Activated CD8-positive, alpha-beta T cell treated with anti-CD3 and anti-CD28 coated beads for 36 hours (primary cell): ENCODE measurements at regions not wholly inside any gene's neighbourhood (a gene's known extent, or its start where the extent isn't known, plus 50 kb on each side); places are given as distances from the start of the nearest gene placed in this dataset.

Source experiments
- ATAC-seq: fragments of 200-7000 bp; cut with Tn5 transposase; one replicate; pipeline ENCODE4 v1.10.0; 2021; ENCODE audit warnings: mild to moderate bottlenecking, moderate library complexity
- CTCF ChIA-PET: fragments of 350-600 bp; sonication (Branson Sonifier 250); formaldehyde crosslinking; loops from one replicate; lab custom pipeline; 2021; ENCODE audit warnings: antibody characterized with exemption; lab: Charles Lee
- POLR2A ChIA-PET: fragments of 350-600 bp; sonication (Branson Sonifier 250); formaldehyde crosslinking; loops from one replicate; lab custom pipeline; 2021; ENCODE audit warnings: antibody characterized with exemption; lab: Charles Lee
- DNase-seq: peaks from one replicate; pipeline ENCODE4 v3.0.0-alpha.2; 2020
- H3K27ac Mint-ChIP-seq: one replicate; pipeline ENCODE4 v1.8.0; 2021; ENCODE audit warnings: mild to moderate bottlenecking, mixed read lengths
- H3K27me3 Mint-ChIP-seq: one replicate; pipeline ENCODE4 v1.8.0; 2021; ENCODE audit warnings: mixed read lengths
- H3K36me3 Mint-ChIP-seq: one replicate; pipeline ENCODE4 v1.8.0; 2021; ENCODE audit warnings: low read depth, mixed read lengths
- H3K4me1 Mint-ChIP-seq: one replicate; pipeline ENCODE4 v1.8.0; 2021; ENCODE audit warnings: low read depth, mixed read lengths
- H3K4me3 Mint-ChIP-seq: one replicate; pipeline ENCODE4 v1.8.0; 2021; ENCODE audit warnings: mild to moderate bottlenecking, moderate library complexity, mixed read lengths
- H3K9me3 Mint-ChIP-seq: one replicate; pipeline ENCODE4 v1.8.0; 2021; ENCODE audit warnings: mixed read lengths
- CTCF ChIP-seq: fragments of 200-600 bp; IDR thresholded peaks from one replicate; pipeline ENCODE4 v1.8.0; 2022; ENCODE audit warnings: antibody characterized with exemption, mild to moderate bottlenecking
- intact Hi-C: fragments of 100-400 bp; cut with micrococcal nuclease; formaldehyde crosslinking; loops from one replicate; pipeline ENCODE4 v1.10.0; 2022

- DNase-seq (no peak), ATAC-seq (no peak)
- Mint-ChIP-seq H3K36me3 (no peaks in the 10 kb centered on the region), H3K9me3 (peaks cover 12% of the 10 kb centered on the region), H3K27ac (no peak overlapping the region), H3K27me3 (no peaks in the 10 kb centered on the region), H3K4me1 (no peaks in the 10 kb centered on the region), H3K4me3 (no peak overlapping the region)
- TF ChIP-seq CTCF = no peak
- ChIA-PET CTCF (no interaction called here), POLR2A (interaction anchor here (0.7 kb wide), 1 partner anchor 65 kb away, joined by 3 read pairs; no protein-coding TSS in a partner anchor)
- intact Hi-C loops = no loop called here
These were observed 1048.0 kb downstream of the LRFN5 start for GRCh38 chr14:42654707-42655106.

DNA sequence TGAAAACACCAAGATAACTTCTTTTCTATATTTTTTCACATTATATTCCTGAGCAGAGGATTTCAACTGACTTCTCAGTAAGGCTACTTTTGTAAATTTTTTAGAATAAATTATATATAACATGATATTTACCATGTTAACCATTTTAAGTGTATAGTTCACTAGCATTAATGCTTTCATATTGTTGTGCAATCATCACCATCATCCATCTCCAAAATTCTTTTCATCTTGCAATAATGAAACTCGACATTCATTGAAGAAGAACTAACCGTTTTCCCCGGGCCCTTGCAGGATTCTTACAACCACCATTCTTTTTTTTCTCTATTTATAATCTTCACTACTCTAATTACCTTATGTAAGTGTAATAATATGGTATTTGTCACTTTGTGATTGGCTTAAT lies 1036.1 kb downstream of the LRFN5 start:
- Mint-ChIP-seq H3K27me3 (no peaks in the 10 kb centered on the region), H3K9me3 (peaks cover 8% of the 10 kb centered on the region), H3K4me3 (no peak overlapping the region), H3K36me3 (no peaks in the 10 kb centered on the region), H3K4me1 (no peaks in the 10 kb centered on the region), H3K27ac (no peak overlapping the region)
- ChIA-PET CTCF (no interaction called here), POLR2A (no interaction called here)
- TF ChIP-seq CTCF = no peak
- intact Hi-C loops = no loop called here
- no peak for ATAC-seq
- DNase-seq = no peak

DNA sequence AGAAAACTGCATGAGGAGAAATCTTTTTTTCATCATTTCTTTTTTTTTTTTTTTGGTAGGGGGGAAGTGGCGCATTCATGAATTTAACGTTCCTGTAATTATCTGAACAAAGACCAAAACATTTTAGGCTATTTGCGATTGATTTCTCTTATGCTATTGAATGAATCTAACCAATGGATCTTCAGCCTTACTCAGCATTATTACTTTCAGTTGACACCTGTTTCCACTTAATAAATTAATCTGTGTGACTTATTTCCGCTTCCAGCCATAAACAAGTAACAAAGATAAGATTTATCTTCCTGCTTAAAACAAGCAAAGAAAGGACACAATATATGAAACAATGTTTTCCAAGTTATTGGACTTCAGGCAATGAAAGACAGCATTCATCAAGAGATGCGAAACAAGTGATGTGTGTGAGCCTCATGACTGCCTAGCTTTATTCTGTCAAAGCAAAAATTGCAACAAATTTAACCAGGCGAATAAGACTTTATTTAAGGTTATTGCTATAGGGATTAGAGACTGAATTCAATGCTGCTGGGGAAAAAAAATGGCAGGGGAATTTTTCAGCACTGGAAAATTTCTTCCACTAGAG lies 1026.9 kb downstream of the LRFN5 start:
- no peak overlapping the region for H3K27ac Mint-ChIP-seq
- no peaks in the 10 kb centered on the region for H3K27me3 Mint-ChIP-seq
- intact Hi-C loops = no loop called here
- ChIA-PET CTCF (no interaction called here), POLR2A (no interaction called here)
- H3K9me3 Mint-ChIP-seq = no peaks in the 10 kb centered on the region
- no peak for TF ChIP-seq CTCF
- no peaks in the 10 kb centered on the region for H3K36me3 Mint-ChIP-seq
- no peaks in the 10 kb centered on the region for H3K4me1 Mint-ChIP-seq
- DNase-seq (no peak), ATAC-seq (no peak)
- no peak overlapping the region for H3K4me3 Mint-ChIP-seq

DNA sequence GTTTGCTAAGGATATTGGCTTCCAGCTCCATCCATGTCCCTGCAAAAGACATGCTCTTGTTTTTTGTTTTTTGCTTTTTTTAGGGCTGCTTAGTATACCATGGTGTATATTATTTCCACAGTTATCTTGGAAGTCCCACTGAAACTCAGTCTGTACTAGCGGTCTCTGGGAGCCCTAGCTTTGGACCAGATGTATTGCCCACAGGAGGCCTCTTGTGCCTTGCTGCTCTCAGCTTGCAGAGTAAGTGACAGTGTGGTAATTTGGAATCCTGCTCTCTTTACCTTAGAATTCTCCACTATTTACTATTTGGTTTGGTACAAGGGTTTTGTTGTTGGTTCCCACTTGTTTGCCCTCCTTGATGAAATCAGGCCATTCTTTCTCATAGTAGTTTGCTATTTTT lies 1022.9 kb downstream of the LRFN5 start:
- intact Hi-C loops = no loop called here
- no peaks in the 10 kb centered on the region for H3K4me1 Mint-ChIP-seq
- no peak for TF ChIP-seq CTCF
- no peak for ATAC-seq
- no peaks in the 10 kb centered on the region for H3K9me3 Mint-ChIP-seq
- CTCF ChIA-PET = no interaction called here
- no peak overlapping the region for H3K27ac Mint-ChIP-seq
- POLR2A ChIA-PET = no interaction called here
- DNase-seq = no peak
- H3K4me3 Mint-ChIP-seq = no peak overlapping the region
- no peaks in the 10 kb centered on the region for H3K36me3 Mint-ChIP-seq
- H3K27me3 Mint-ChIP-seq = no peaks in the 10 kb centered on the region

GRCh38 chr14:42628602-42629001 lies 1021.9 kb downstream of the LRFN5 start:
- POLR2A ChIA-PET = no interaction called here
- H3K4me1 Mint-ChIP-seq = no peaks in the 10 kb centered on the region
- CTCF ChIA-PET = no interaction called here
- H3K36me3 Mint-ChIP-seq = no peaks in the 10 kb centered on the region
- intact Hi-C loops = no loop called here
- DNase-seq = no peak
- no peak overlapping the region for H3K4me3 Mint-ChIP-seq
- no peaks in the 10 kb centered on the region for H3K27me3 Mint-ChIP-seq
- TF ChIP-seq CTCF = no peak
- no peak for ATAC-seq
- no peak overlapping the region for H3K27ac Mint-ChIP-seq
- no peaks in the 10 kb centered on the region for H3K9me3 Mint-ChIP-seq
